HG02759 (cell line): ENCODE measurements at regions not wholly inside any gene's neighbourhood (a gene's known extent, or its start where the extent isn't known, plus 50 kb on each side); places are given as distances from the start of the nearest gene placed in this dataset.

Experiments
- ATAC-seq: cut with Tn5 transposase; IDR thresholded peaks from one replicate; pipeline ENCODE4 v1.9.1; 2021; ENCODE audit warnings: mild to moderate bottlenecking, moderate library complexity; ENCODE audit not compliant: unreplicated experiment

GRCh38 chr4:81891005-81891996 is 419.6 kb upstream of the RASGEF1B start:
- no peak for ATAC-seq

- no peak for ATAC-seq
These were observed 413.3 kb upstream of the RASGEF1B start for GRCh38 chr4:81884986-81885385.

DNA sequence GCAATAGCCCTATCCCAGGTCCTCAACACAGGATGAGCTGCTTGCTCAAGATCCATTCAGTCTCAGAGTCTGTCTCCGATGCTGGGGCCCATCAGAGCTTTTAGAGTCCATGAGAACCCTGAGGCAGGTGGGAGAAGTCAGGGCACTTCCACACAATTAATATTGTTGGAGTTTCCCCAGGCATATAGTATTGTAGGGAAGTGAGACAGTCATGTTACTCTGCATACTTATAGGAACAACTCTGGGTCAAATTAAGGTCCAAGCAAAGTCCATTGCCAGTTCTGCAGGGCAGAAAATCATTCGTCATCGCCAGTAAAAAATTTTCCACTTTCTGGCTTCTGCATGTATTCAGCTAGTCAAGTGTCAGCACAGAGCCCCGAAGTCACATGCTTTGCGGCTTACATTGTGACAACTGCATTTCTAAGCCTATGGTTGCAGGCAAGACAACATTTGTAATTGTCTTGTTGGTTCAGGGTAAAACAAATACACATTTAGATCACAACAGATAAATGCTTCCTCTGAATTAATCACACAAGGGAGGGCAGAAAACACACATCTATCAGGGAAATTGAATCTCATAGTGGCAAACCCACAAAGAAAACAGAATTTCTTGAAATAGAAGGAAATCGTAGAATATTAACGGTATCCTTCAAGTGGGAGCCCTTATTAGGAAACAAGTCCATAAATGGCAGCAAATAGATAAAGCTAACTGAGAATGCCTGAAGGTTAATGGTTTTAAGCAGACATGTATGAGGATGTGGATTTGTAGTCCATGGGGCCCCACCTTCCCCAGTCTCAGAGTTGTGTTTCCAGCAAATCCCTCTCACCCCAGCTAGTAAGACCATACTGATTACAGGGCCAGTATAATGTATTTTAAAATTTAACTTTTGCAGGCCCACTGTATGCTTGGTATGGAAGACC is 412.1 kb upstream of the RASGEF1B start:
- no peak for ATAC-seq

DNA sequence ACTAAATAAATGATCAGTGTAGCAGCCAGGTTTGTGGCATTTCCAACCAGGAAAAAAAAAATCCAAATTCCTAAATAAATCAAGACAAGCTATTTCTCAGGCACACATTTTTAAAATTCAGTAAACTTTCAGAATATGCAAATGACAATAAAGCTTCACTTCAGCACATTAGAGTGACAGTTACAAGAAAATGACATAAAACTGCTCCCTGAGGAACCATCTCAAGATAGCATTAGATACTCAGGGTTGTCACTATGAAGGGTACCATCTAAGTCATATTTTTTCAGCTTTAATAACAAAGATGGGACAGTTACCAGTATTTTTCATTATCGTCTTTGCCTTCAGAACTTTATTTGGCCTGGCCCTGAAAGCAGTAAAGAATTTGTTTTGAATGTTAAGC is 411.3 kb upstream of the RASGEF1B start:
- no peak for ATAC-seq

DNA sequence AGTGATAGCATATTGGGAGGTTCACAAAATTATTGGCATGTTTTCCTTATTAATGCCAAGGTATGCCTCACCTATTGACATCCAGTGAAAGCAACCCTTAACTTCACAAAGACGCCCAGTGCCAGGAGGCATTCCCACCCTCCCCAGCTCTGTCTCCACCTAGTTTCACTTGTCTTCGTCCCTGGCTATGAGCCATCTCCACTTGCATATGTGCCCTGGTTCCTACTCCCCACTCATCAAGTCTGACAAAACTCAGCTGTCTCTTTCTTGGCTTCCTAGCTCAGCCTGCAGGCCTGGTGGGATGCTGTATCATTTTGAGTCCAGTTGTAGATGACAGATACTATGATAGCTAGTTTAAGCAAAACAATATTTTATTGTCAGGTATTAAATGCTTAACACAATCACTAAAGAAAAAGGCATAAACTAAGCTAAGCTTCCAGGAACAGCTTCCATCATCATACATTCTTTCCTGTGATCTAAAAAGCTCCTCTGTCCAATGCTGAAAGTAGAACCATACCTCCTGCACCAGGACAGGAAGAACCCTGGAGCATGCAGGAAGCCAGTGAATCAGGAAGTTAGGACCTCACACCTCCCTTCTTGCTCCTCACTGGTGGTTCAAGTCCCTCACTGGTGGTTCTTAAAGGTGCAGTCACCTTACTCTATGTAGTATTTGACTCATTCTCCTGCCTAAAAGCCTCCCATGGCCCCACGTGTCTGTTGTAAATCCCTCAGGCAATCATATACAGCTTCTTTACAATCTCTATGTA is 410.3 kb upstream of the RASGEF1B start:
- ATAC-seq: no peak

DNA sequence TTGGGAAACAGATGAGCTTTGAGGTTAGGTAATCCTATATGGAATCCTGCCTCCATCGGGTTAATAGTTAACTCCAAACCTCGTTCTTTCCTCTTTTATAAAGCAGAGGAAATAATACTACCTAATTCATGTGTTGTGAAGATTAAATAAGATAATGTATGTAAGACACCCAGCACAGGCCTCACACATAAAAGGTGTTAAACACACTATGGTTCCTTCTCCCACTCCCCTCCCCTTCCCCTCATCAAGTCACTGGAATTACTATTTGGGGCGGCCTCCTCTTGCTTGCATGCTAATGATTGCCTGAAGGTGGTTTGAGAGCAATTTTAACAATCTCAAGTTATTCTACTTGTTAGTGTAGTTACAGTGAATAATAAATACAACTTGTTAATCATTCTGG is 404.4 kb upstream of the RASGEF1B start:
- no peak for ATAC-seq

GRCh38 chr4:81874661-81875515 is 403.2 kb upstream of the RASGEF1B start:
- no peak for ATAC-seq

- ATAC-seq: no peak
These were observed 398.6 kb upstream of the RASGEF1B start for GRCh38 chr4:81870275-81870674.

GRCh38 chr4:81860111-81860510 is 388.4 kb upstream of the RASGEF1B start:
- ATAC-seq: no peak

DNA sequence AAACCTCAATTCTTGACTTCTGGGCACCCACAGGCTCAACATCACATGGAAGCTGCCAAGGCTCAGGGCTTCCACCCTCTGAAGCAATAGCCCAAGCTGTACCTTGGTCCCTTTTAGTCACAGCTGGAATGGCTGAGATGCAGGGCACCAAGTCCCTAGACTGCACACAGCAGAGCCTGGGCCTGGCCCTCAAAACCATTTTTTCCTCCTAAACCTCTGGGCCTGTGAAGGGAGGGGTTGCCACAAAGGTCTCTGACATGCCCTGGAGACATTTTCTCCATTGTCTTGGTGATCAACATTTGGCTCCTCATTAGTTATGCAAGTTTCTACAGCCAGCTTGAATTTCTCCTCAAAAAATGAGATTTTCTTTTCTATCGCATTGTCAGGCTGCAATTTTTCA is 382.7 kb upstream of the RASGEF1B start:
- no peak for ATAC-seq

GRCh38 chr4:81852031-81852715 is 380.5 kb upstream of the RASGEF1B start:
- ATAC-seq: no peak

- no peak for ATAC-seq
These were observed 379.0 kb upstream of the RASGEF1B start for GRCh38 chr4:81850701-81851100.

DNA sequence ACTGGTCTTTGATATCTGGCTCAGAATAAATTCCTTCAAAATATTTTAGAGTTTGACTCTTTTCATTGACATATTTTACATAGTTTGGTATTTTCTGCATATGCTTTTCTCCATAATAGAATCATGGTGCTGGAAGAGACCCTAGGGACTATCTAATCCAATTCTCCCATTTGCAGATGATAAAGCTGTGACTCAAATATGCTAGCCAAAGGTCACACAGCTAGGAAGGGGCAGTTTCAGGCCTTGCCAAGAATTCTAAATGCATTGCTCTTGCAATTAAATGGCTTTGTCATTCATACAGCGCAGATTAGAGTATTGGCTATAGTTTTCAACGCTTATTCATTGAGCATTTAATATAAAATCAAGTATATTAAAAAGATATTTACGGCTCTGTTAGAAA is 374.1 kb upstream of the RASGEF1B start:
- ATAC-seq: no peak

GRCh38 chr4:81845273-81845672 is 373.6 kb upstream of the RASGEF1B start:
- no peak for ATAC-seq

GRCh38 chr4:81844717-81845116 is 373.0 kb upstream of the RASGEF1B start:
- ATAC-seq: peak; percentile 92

- peak; percentile 78 for ATAC-seq
These were observed 367.8 kb upstream of the RASGEF1B start for GRCh38 chr4:81839347-81840042.

DNA sequence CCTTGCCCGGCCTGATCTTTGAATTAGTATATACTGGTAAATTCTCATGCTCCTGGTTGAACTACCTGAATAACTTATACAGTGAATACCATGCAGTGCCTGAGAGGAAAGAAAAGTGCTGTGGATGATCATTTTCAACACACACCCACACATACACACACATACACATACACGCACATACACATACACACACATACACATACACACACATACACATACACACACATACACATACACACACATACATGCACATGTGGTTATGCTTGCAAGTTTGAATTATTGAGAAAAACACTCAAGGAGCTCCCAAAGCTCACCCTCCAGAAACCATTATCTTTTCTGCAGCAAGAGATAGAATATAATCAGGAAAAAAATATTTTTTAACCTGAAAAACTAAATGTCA is 366.9 kb upstream of the RASGEF1B start:
- ATAC-seq: no peak

- no peak for ATAC-seq
These were observed 365.0 kb upstream of the RASGEF1B start for GRCh38 chr4:81836716-81837115.

DNA sequence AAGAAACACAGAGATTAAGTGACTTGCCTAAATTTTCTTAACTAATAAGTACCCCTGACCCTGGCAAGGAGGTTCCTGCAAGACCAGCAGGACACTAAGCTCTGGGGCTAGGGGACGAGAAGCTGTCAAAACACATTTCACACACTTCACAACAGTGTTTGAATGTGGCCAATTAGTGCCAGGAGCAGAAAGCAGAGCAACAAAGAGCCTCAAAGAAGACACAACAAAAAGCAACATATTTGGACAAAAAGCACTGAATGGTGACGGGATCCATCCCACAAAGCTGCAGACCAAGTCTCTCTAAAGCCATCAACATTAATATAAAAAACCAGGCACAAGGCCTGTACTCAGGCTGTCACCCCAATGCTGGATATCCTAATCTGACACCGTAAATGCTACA is 361.9 kb upstream of the RASGEF1B start:
- ATAC-seq: no peak
